CD4-positive, alpha-beta T cell treated with Interleukin-2 at 100 ng/mL for 4 hours (primary cell): ENCODE measurements at regions not wholly inside any gene's neighbourhood (a gene's known extent, or its start where the extent isn't known, plus 50 kb on each side); places are given as distances from the start of the nearest gene placed in this dataset.
"Not testable (repeated sequence)": the region's sequence is repeated elsewhere in the genome, so short reads cannot be mapped to it uniquely, and the experiment has no call there.

Experiments used
- DNase-seq: peaks from one replicate; pipeline ENCODE4 v3.0.0-alpha.2; 2020; ENCODE audit warnings: low spot score

GRCh38 chr9:31582071-31582470, 802.4 kb upstream of the ACO1 start:
- DNase-seq = no peak

GRCh38 chr9:31582561-31582960, 801.9 kb upstream of the ACO1 start:
- DNase-seq = no peak

- no peak for DNase-seq
Observed at GRCh38 chr9:31585158-31585557, 799.3 kb upstream of the ACO1 start.

GRCh38 chr9:31587146-31587545, 797.3 kb upstream of the ACO1 start:
- no peak for DNase-seq

GRCh38 chr9:31588006-31588405, 796.4 kb upstream of the ACO1 start:
- no peak for DNase-seq

- DNase-seq = no peak
Observed at GRCh38 chr9:31588756-31589155, 795.7 kb upstream of the ACO1 start.

- no peak for DNase-seq
Observed at GRCh38 chr9:31590091-31590490, 794.4 kb upstream of the ACO1 start.

GRCh38 chr9:31597086-31597485, 787.4 kb upstream of the ACO1 start:
- not testable (repeated sequence) for DNase-seq

- peak; percentile 7 for DNase-seq
Observed at GRCh38 chr9:31597977-31598376, 786.5 kb upstream of the ACO1 start.

GRCh38 chr9:31601666-31602065, 782.8 kb upstream of the ACO1 start:
- no peak for DNase-seq

GRCh38 chr9:31604531-31604930, 779.9 kb upstream of the ACO1 start:
- no peak for DNase-seq

- no peak for DNase-seq
Observed at GRCh38 chr9:31605164-31605563, 779.3 kb upstream of the ACO1 start.

GRCh38 chr9:31606678-31607077, 777.8 kb upstream of the ACO1 start:
- DNase-seq = no peak

- DNase-seq = no peak
Observed at GRCh38 chr9:31608416-31608815, 776.0 kb upstream of the ACO1 start.

GRCh38 chr9:31608881-31609280, 775.6 kb upstream of the ACO1 start:
- DNase-seq = no peak

- no peak for DNase-seq
Observed at GRCh38 chr9:31612336-31613030, 772.0 kb upstream of the ACO1 start.

GRCh38 chr9:31615966-31616365, 768.5 kb upstream of the ACO1 start:
- no peak for DNase-seq

GRCh38 chr9:31623511-31623910, 760.9 kb upstream of the ACO1 start:
- no peak for DNase-seq

GRCh38 chr9:31629292-31629691, 755.2 kb upstream of the ACO1 start:
- DNase-seq = no peak

- no peak for DNase-seq
Observed at GRCh38 chr9:31637265-31637664, 747.2 kb upstream of the ACO1 start.

GRCh38 chr9:31637861-31638260, 746.6 kb upstream of the ACO1 start:
- DNase-seq = no peak

GRCh38 chr9:31639451-31639850, 745.0 kb upstream of the ACO1 start:
- no peak for DNase-seq

GRCh38 chr9:31669311-31669710, 715.1 kb upstream of the ACO1 start:
- no peak for DNase-seq

- no peak for DNase-seq
Observed at GRCh38 chr9:31671011-31671410, 713.4 kb upstream of the ACO1 start.

- DNase-seq = no peak
Observed at GRCh38 chr9:31674264-31674663, 710.2 kb upstream of the ACO1 start.
